Fibroblast of pulmonary artery (primary cell): ENCODE measurements at regions not wholly inside any gene's neighbourhood (a gene's known extent, or its start where the extent isn't known, plus 50 kb on each side); places are given as distances from the start of the nearest gene placed in this dataset.

Experiments used
- DNase-seq: peaks from one replicate; pipeline ENCODE4 v3.0.0-alpha.2; 2010; ENCODE audit warnings: low read depth
- H3K4me3 ChIP-seq: replicated peaks from 2 replicates; pipeline ENCODE4 v1.5.1; 2011; ENCODE audit warnings: low read depth, mild to moderate bottlenecking, control low read depth, low read length, moderate library complexity
- CTCF ChIP-seq: IDR thresholded peaks from 2 replicates; pipeline ENCODE4 v1.5.1; 2011; ENCODE audit warnings: mild to moderate bottlenecking, control low read depth, low read length, inconsistent platforms; ENCODE audit errors: missing control alignments

DNA sequence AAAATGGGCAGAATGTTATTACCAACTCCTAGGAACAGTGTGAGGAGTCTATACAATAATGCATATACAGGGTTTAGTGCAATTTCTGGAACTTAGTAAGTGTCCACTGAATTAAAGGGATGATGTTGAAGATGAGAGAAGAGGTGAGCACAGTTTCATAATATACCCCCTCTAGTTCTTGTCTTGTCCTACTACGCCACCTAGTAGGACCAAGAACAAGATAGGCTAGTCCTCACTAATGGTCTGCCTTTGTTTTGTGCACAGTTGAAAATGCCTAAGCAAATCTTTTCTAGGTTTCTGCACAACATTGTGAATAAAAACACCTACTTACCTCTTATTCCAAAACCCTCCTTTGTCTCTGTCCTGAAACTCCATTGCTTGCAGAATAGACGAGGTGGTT, 670.2 kb downstream of the CDH8 start:
- no peak for TF ChIP-seq CTCF
- DNase-seq, result no peak
- no peak overlapping the region for H3K4me3 ChIP-seq

- H3K4me3 ChIP-seq, result no peak overlapping the region
- TF ChIP-seq CTCF, result no peak
- DNase-seq, result no peak
These were observed 671.2 kb downstream of the CDH8 start for GRCh38 chr16:61364990-61365389.

GRCh38 chr16:61362585-61362984, 673.7 kb downstream of the CDH8 start:
- no peak for TF ChIP-seq CTCF
- H3K4me3 ChIP-seq, result no peak overlapping the region
- DNase-seq, result no peak

- no peak for DNase-seq
- no peak for TF ChIP-seq CTCF
- H3K4me3 ChIP-seq, result no peak overlapping the region
These were observed 691.4 kb downstream of the CDH8 start for GRCh38 chr16:61344791-61345190.

- no peak for DNase-seq
- TF ChIP-seq CTCF, result no peak
- H3K4me3 ChIP-seq, result no peak overlapping the region
These were observed 703.8 kb downstream of the CDH8 start for GRCh38 chr16:61332461-61332860.

DNA sequence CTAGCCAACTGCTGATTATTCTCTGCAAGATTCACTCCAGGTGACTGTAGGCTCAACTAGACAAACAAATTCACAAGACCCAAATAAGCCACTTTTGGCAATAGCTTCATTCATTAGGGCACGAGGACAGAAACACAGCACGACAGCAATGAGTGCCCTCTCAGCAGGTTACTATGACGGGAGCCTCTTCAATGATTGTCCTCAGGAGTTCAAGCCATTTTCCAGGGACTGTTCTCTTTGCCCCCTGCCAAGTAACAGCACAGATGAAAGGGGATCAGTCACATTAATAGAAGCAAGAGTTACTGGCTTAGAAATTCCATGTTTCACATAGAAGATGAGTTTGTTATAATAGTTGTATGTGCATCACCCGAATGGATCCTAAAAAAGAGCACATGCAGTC, 712.2 kb downstream of the CDH8 start:
- TF ChIP-seq CTCF, result no peak
- DNase-seq, result no peak
- no peak overlapping the region for H3K4me3 ChIP-seq

DNA sequence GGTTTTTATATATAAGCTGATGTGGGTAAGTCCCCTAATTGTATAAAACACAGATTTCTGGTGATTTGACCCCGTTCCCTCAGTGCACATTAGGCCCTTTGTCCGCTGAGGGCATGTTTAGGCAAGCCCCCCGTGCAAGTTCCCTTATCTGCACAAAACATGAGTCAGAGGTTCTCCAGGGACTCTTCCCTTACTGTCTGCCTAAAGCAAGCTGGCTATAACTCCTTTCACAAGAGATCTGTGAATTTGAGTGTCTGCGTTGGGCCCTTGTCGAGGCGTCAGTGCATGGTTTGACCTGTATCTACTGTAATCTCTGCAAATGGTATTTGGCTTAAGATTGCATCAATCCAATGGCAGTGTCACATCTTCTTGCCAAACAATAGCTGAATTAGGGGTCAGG, 712.8 kb downstream of the CDH8 start:
- TF ChIP-seq CTCF, result no peak
- peak; percentile 11 for DNase-seq
- no peak overlapping the region for H3K4me3 ChIP-seq
